HG03469 (cell line): ENCODE measurements at regions not wholly inside any gene's neighbourhood (a gene's known extent, or its start where the extent isn't known, plus 50 kb on each side); places are given as distances from the start of the nearest gene placed in this dataset.

Experiments
- ATAC-seq: cut with Tn5 transposase; IDR thresholded peaks from one replicate; pipeline ENCODE4 v1.9.1; 2021; ENCODE audit warnings: mild to moderate bottlenecking, moderate library complexity, moderate number of reproducible peaks; ENCODE audit not compliant: unreplicated experiment

DNA sequence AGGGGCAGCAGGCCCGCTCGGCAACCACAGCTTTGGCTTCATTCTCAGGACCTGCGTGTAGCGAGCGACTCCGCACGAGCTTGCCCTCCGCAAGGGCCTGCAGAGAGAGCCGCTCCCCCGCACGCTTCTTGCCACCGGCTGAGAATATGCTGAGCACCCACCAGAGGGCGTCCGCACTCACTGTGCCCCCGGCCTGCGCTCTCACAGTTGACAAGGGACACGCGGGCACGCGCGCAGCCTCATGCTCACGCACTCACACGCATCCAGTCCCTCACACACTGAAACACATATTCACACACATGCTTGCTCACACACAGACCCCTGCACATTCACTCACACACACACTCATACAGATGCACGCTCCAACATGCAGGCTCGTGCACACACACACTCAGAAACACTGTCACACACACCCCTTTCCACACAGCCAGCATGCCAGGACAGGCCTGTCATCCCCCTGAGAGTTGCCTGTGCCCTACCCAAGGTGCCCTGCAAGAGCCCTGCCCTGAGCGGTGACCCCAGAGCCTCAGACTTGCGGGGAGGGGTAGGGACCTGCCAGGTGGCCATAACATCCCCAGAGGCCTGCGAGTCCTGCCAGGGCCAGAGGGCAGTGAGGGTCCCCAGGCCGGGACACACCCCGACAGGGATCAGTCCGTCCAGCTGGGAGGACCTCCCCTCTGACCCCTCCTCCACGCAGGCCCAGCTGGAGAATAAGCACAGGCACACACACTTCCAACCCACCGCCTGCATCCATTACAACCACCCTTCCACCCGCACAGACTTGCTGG, 174.1 kb downstream of the BMP7 start:
- no peak for ATAC-seq

DNA sequence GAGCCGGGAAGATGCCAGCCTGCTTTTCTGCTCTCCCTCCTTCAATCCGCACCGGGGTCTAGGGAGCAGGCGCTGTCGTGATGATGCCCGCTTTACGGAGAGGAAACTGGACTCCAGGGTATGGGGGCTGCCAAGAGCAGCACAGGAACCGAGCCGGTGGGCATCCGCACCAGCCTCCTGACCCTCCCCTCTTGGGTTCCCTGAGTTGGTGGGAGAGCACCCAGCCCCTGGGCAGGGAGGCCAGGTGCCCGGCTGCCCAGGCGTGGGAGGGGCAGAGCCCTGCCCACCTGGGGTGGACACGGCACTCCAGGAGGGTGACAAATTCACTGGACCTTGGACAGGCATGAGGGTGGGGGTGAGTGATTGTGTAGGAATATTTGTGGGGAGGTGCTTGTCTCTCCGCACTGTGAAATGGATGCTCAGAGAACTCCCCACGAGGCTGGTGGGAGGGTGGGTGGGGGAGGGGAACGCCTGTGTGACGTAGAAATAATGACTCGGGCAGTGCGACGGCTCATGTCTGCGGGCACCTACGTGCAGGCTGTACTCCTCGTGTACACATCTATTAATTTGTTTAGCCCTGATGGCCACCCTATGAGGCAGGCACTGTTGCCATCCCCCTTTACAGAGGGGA, 173.4 kb downstream of the BMP7 start:
- ATAC-seq, result no peak

DNA sequence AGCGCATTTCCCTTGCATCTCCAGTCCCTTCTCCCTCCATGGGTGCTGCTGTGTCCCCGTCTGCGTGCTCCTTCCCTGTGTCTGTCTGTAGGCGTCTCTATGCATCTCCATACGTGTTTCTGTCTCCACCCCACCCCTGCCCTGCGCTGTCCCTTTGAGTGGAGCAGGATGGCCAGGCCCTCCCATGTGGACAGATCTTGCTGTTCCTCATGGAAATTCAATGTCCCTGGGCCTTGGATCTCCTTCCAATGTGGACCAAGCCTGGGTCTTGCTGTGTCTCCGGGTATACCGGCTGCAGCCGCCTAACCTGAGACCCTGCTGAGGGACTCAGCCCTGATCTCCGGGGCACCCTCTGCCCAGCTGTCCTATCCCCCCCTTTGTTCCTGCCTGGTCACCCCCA, 172.7 kb downstream of the BMP7 start:
- ATAC-seq, result no peak

DNA sequence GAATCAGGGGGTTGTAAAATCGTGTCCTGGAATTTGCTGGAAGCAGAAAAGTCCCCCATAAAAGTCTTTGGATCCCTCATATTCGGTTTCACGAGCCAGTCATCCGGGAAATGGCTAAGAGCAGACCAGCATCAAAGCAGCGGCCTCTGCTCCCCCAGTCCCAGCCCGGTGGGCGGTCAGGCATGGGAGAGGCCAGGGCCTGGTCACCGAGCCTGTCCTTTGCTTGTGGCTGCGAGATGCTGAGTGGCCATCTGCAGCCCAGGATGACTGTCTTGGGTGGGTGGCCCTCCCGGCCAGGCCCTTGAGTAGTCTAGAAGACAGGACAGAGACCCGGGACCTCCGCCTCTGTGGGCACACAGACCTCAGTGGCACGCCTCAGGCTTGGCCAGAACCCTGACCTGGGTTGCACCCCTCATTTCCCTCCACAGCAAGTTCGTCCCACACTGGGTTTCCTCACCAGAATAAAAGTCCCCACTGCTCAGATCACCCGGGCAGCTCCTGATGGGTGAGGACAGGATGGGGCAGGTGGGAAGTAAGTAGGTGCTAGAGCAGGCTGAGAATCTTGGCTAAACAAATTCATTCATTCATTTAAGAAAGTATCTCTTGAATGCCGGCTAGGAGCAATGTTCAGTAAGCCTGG, 172.1 kb downstream of the BMP7 start:
- ATAC-seq, result no peak

DNA sequence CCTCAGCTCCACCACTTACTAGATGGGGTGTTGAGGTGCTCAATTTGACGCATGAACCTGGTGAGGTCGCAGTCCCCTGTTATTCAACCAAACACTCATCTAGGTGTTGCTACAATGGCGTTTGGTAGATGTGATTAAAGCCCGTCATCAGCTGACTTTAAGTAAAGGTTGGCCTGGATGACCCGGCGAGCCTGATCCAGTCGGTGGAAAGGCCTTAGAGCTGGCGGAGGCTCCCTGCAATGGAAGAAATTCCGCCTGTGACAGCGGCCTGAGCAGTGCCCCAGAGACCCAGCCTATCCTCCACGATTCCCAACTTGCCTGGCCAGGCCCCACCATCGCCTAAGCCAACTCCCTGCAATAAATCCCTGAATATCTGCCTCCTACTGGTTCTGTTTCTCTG, 171.4 kb downstream of the BMP7 start:
- ATAC-seq, result no peak

DNA sequence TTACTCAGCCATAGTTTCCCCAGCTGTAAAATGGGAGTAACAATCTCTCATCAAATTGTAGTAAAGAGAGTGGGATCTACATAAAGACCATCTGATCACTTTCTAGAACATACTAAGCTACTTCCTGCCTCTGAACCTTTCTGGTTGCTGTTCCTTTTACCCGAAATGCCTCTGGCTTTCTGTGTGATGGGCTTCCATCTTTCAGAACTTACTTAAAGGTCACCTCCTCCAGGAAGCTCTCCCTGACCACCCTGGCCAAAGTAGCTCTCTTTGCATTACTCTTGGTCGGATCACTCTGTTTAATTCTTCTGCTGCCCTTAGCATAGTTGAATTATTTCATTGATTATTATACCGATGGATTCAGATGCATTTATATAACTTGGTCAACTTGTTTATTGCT, 171.0 kb downstream of the BMP7 start:
- ATAC-seq, result no peak

DNA sequence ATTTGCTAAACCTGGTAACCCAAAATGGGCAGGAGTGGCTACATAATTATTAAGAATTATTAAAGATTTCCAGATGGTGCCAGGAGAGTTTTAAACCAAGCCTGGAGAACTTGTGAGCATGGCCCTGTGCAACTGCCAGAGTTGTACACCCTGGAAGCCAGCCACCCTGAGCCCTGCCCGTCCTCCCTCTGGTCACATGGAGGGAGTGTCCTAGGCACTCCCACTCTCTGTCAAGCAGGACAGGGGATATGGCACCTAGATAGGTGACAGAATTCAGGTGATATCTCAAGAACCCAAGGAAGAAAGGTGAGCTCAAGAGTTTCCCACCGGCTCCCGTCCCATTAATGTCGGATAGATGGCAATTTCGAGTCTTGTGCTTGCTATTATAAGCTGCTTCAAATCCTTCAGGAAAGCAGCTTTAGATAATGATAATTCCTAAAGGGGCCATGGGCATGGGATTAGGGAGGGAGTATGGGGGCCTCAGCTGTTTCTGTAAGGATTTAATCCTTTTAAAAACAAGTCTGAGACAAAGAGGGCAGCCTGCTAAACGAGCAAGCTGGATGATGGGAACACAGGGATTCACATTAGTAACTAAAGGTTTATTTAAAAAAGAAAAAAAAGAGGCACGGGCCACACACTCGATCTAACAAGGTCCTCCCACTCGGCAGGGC, 169.1 kb downstream of the BMP7 start:
- ATAC-seq, result no peak

DNA sequence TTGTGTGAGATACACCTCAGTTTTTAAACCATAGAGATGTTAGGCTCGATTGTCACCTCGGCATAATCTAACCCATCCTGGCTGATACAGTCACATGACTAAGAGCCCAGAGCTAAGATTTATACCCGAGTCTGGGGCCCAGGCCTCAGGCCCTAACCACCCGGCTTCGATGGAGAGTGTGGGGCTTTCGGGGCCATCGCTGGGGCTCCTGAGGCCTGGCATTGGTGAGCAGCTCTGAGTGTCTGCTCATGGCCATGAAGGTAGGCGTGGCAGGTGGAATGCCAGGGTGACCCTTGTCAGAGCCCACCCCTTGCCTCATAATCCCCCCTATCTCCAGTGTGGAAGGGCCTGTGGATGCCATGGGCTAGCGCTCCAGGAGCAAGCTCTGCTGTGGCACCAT, 164.3 kb downstream of the BMP7 start:
- ATAC-seq, result no peak

DNA sequence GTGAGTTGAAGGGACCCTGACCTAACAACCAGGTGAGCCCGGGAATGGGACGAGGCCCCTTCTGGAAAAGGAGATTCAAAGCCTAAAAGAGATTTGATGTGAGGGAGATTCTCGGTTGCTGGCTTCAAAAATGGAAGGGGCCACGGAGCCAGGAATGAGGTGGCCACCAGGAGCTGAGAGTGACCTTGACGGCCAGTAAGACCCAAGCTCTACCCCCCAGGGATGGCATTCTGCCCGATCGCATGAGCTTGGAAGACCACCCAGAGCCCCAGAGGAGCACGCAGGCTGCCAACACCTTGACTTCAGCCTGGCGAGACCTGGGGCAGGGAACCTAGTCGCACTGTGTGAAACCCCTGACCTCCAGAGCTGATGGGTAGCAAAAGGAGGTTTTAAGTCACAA, 163.9 kb downstream of the BMP7 start:
- no peak for ATAC-seq

DNA sequence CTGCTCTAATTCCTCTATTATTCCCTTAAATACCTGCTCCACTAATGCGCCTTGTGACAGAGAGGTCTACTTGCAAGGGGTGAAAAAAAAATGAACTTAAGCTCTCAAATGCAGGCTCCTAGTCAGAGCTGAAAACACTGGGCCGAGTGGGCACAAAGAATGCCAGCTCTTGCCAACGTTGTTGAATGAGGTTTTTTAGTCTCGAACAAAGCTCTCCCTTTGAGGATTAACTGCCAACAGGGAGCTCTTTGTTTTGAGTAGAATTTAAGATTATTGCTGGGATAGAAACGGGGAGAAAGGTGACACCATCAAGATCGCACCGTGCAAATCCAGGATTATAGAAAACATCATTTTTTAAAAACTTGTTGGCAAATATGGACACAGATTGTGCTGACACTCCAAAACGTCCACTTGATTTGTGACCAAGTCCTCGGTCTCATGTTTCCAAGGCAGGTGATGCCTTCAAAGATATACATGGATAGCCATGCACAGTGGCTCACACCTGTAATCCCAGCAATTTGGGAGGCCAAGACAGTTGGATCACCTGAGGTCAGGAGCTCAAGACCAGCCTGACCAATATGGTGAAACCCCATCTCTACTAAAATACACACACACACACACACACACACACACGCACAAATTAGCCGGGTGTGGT, 163.2 kb downstream of the BMP7 start:
- no peak for ATAC-seq

DNA sequence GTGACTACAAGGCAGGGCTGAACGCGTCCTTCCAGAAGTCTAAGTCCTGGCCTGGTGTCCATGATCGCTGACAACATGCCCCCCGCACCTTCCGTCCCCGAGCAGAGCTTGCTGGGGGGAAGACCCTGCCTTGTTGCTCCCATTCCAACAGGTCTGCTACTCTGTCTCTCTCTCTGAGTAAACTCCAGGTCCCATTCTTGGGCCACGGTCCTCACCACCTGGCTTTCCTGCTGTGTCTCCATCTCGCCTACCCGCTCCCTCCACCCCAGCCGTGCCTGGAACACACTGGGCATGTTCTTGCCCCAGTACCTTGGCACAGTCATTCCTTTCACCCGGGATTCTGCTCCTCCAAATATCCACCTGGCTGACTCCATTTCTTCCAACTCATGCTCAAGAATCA, 162.3 kb downstream of the BMP7 start:
- ATAC-seq, result no peak

DNA sequence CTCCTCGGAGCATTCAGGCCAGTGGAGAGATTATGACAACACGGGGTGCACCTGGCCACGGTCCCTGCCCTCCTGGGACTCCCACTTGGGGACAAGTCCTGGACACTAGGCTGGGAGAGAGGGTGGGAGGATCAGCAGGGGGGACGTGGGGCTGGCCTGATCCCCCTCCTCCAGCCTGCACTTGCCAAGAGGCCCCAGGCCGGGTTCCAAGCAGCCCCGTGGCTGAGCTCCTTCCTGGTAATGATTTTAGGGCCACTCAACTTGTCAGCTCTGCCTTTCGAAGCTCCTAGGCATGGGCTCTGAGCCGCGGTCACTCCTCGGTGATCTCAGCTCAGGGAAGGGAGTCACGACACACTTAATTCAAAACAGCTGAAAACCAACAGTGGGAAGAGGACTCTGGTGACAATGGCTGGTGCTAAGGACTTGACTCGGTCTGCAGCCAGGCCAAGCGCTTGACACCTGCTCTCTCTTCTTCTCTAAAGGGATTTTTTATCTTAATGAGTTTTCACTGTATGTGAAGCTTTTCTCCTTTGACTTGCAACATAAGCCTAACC, 161.7 kb downstream of the BMP7 start:
- ATAC-seq, result no peak

DNA sequence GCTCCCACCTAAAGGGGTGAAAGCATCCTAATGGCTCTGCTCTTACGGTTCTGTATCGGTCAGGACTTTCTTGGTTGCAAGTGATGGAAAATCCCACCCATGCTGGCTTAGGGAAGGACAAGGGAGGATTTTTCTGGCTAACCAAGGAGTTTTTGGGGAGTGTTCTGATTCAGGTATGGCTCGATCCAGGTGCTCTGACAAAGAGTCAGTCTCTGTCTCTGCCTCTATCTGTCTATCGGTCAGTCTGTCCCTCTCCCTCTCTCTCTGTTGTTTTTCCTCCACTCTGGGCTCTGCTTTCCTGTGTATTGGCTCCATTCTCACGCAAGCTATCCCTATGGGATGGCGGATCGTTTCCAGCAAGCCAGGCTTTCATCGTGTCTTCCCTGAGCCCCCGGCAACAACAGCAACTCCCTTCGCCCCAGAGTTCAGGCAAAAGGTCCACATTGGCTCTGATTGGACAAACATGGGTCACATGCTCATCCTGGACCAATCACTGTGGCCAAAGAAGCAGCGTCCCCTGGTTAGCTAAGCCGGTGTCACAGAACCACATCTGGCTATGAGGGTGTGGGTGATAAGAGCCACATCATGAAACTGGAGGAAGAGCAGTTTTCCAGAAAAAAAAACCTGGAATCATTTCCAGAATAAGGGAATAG, 160.3 kb downstream of the BMP7 start:
- no peak for ATAC-seq

DNA sequence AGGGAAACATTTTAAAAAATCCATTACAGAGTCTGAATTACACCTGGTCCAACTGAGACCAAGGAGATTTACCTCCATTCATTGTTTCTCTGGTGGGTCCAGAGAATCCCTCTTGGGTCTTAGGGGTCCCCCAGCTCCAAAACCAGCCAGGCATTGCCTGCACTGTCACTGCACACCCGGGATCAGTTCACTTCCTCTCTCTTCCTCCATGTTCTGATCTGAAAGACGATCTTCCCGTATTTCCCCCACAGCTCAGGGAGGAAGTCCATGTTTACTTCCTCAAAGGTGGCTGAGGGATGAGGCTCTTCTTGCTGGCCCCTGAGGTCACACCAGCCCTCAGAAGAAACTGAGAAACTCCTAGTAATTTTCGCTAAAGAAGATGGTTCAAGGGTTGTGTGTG, 159.7 kb downstream of the BMP7 start:
- no peak for ATAC-seq

DNA sequence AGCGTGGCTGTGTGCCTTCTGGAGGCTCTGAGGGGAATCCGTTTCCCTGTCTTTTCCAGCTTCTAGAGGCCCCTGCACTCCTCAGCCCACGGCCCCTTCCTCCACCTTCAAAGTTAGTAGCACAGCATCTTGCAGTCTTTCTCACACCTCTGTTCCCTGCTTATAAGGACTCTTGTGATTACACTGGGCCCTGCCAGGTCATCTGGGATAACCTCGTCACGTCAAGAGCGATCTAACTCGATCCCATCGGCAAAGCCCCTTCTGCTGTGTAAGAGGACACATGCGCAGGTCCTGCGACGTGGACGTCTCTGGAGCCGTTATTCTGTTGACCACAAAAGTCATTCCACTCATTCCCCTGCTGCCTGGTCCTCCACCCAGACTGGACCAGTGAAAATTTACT, 159.2 kb downstream of the BMP7 start:
- ATAC-seq, result no peak

DNA sequence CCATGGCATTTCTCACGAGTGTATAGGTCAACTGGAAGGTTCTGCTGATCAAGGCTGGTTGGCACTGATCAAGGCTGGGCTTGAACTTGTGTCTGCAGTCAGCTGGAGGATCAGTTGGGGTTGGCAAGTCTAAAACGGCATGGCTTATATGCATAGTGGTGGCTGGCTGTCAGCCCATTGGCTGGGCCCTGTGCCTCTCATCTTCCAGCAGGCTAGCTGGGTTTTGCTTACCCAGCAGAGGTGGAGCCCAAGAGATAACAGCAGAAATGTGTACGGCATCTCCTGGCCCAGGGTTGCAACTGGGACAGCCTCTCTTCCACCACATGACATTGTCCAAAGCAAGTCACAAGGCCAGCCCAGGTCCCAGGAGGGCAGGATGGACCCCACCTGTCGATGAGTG, 158.2 kb downstream of the BMP7 start:
- no peak for ATAC-seq

DNA sequence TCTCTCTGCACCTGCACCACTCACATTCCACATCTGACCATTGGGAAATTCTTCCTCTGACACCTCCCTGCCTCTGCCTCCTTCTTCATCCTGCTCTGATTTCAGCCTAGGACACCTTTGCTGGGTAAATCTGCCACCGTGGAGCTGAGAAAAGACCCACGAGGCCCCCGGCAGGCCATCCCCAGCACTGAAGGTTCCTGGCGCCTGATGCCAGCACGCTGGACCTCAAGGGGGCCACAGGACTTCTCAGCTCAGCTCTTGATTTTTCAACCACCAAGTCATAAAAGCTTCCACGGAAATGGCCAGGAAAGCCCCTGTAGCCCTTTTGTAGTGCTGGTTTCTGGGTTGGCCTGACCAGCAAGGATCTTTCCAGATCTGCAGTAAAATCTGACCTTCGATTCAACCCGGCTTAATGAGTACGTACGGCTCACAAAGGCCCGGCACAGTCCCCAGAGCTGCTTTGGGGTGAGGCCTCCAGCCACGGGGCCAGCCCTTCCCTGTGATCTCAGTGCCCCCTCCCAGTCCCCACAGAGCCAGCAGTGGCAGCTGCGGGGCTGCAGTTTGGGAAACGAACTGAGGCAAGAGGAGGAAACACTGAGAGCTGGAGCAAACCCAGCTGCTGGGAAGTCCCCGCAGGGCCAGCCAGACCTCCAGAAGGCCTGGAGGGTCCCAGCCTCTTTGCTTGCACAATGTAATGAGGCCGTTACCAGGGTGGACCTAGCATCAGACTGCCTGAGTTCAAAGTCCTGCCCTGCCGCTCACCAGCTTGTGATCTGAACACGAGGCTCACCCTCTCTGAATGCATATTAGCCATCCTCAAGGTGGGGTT, 157.5 kb downstream of the BMP7 start:
- ATAC-seq, result no peak

DNA sequence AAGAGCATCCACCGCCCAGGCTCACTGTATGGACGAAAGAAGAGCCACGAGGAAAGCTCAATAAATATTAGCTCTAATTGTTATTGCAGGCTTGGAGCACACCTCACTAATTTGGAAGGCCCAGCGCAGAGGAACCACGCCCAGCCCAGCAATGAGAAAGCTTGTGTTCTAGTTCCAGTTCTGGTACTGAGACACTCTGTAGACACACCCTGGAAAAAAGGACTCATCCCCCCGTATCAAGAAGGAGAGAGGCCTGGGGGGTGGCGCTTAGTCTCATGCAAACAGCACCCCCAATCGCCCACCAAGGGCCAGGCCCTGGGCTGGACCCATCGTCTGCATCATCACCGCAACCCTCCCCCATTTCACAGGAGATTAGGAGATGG, 156.9 kb downstream of the BMP7 start:
- no peak for ATAC-seq
